ENCODE measurements at regions not wholly inside any gene's neighbourhood (a gene's known extent, or its start where the extent isn't known, plus 50 kb on each side); places are given as distances from the start of the nearest gene placed in this dataset.

DNA sequence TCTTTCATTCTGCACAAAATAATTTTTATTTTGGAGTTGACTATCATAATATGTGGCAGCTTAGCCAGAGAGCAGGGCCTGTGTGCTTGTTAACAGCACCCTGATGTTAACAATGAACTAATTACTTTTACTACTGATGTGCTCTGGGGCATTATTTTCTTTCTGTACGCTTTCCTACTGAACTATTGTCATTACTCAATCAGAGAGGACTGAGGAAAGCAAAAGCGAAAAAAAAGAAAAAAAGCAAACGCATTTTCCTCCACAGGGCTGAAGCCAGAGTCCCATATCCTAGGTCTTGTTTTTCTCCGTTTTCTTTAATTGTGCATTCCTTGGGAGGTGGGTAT, 221.2 kb downstream of the TTLL7 start:
- TF ChIP-seq, protein P1, sequence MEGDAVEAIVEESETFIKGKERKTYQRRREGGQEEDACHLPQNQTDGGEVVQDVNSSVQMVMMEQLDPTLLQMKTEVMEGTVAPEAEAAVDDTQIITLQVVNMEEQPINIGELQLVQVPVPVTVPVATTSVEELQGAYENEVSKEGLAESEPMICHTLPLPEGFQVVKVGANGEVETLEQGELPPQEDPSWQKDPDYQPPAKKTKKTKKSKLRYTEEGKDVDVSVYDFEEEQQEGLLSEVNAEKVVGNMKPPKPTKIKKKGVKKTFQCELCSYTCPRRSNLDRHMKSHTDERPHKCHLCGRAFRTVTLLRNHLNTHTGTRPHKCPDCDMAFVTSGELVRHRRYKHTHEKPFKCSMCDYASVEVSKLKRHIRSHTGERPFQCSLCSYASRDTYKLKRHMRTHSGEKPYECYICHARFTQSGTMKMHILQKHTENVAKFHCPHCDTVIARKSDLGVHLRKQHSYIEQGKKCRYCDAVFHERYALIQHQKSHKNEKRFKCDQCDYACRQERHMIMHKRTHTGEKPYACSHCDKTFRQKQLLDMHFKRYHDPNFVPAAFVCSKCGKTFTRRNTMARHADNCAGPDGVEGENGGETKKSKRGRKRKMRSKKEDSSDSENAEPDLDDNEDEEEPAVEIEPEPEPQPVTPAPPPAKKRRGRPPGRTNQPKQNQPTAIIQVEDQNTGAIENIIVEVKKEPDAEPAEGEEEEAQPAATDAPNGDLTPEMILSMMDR (conservative IDR thresholded peaks at IDR 0.05; ENCODE audit: low read depth): no peak
- POLR2A ChIA-PET (ENCODE audit: low non-redundant PET): no interaction called here
- DNase-seq (ENCODE audit: low spot score): no peak
- CTCF ChIA-PET: no interaction called here
- H3K27ac ChIP-seq: no peak overlapping the region

- no peak overlapping the region for H3K27ac ChIP-seq
- ChIA-PET POLR2A (ENCODE audit: low non-redundant PET) (no interaction called here), CTCF (no interaction called here)
- TF ChIP-seq, protein P1 (conservative IDR thresholded peaks at IDR 0.05; ENCODE audit: low read depth): no peak
- no peak for DNase-seq (ENCODE audit: low spot score)
Measured at GRCh38 chr1:83776913-83777757, 221.8 kb downstream of the TTLL7 start.

GRCh38 chr1:83775977-83776603, 222.8 kb downstream of the TTLL7 start:
- no peak for DNase-seq (ENCODE audit: low spot score)
- H3K27ac ChIP-seq: no peak overlapping the region
- ChIA-PET POLR2A (ENCODE audit: low non-redundant PET) (no interaction called here), CTCF (interaction anchor here (0.6 kb wide), 1 partner anchor 346 kb away, joined by 3 read pairs; no protein-coding TSS in a partner anchor)
- TF ChIP-seq, protein P1 (conservative IDR thresholded peaks at IDR 0.05; ENCODE audit: low read depth): no peak

DNA sequence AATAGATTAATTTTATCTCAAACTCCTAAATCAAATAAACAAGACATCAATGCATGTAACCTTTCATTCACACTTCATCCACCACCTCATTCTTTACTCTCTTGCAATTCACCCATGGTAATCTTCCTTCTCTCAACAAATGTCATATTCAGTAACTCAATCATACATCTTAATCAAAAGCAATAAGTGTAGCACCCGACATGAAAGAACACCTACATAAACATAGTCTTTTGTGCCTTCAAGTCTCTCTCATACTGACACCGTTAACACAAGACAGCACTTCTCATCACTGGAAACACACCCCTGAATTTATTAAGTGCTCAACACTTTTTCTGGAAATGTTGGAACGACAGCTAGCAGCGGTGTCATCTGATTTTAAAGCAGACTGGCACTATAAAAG, 225.9 kb downstream of the TTLL7 start:
- TF ChIP-seq, protein P1 (conservative IDR thresholded peaks at IDR 0.05; ENCODE audit: low read depth): no peak
- ChIA-PET CTCF (no interaction called here), POLR2A (ENCODE audit: low non-redundant PET) (no interaction called here)
- DNase-seq (ENCODE audit: low spot score): no peak
- no peak overlapping the region for H3K27ac ChIP-seq

DNA sequence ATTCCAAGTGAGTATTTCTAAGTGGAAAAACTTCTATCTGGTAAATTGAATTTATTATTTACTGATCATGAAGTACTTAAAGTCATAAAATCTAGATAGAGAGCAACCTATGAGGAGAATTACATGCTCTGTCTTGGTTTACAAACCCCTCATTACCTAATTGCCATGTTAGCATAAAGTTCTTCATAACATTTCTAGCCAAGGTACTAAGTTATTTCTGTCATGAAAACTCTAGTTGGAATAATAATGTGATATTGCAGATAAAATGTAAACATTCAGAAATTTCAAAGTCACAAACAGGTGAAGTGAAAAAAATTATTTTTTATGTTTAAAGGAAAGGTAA, 228.6 kb downstream of the TTLL7 start:
- TF ChIP-seq, protein P1 (conservative IDR thresholded peaks at IDR 0.05; ENCODE audit: low read depth): no peak
- ChIA-PET POLR2A (ENCODE audit: low non-redundant PET) (no interaction called here), CTCF (no interaction called here)
- no peak overlapping the region for H3K27ac ChIP-seq
- no peak for DNase-seq (ENCODE audit: low spot score)

GRCh38 chr1:83769594-83770318, 229.2 kb downstream of the TTLL7 start:
- ChIA-PET CTCF (interaction anchor here (0.6 to 0.7 kb wide), 2 partner anchors 133 to 278 kb away, joined by 3 to 4 read pairs; no protein-coding TSS in a partner anchor), POLR2A (ENCODE audit: low non-redundant PET) (no interaction called here)
- H3K27ac ChIP-seq: no peak overlapping the region
- DNase-seq (ENCODE audit: low spot score): no peak
- TF ChIP-seq, protein P1 (conservative IDR thresholded peaks at IDR 0.05; ENCODE audit: low read depth): no peak
